ENCODE measurements at regions not wholly inside any gene's neighbourhood (a gene's known extent, or its start where the extent isn't known, plus 50 kb on each side); places are given as distances from the start of the nearest gene placed in this dataset.

DNA sequence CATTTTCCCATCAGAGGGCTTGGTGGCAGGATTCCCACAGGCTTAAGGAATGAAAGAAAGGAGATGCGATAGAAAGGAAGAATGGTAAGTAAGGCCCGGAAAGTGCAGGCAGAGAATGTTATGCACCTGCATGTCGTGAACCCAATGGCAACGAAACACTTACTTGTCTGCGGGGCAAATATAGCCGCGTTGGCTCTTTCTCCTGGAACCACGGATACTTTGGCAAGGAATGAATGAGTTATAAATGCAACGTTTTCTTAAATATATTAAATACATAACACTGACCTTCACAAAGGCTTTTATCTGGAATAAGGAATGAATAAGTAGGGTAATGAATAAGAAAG, 192.1 kb downstream of the KATNAL1 start:
- TF ChIP-seq, protein P1, sequence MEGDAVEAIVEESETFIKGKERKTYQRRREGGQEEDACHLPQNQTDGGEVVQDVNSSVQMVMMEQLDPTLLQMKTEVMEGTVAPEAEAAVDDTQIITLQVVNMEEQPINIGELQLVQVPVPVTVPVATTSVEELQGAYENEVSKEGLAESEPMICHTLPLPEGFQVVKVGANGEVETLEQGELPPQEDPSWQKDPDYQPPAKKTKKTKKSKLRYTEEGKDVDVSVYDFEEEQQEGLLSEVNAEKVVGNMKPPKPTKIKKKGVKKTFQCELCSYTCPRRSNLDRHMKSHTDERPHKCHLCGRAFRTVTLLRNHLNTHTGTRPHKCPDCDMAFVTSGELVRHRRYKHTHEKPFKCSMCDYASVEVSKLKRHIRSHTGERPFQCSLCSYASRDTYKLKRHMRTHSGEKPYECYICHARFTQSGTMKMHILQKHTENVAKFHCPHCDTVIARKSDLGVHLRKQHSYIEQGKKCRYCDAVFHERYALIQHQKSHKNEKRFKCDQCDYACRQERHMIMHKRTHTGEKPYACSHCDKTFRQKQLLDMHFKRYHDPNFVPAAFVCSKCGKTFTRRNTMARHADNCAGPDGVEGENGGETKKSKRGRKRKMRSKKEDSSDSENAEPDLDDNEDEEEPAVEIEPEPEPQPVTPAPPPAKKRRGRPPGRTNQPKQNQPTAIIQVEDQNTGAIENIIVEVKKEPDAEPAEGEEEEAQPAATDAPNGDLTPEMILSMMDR (IDR thresholded peaks at IDR 0.05 in 4 of 5, conservative IDR thresholded peaks at IDR 0.05 in 1 of 5): peak in 3 of 5 experiments; percentile 1 to 18 (median 7)
- TF ChIP-seq POLR2A (IDR thresholded peaks at IDR 0.05): no peak

Data from gastrocnemius medialis (tissue), 4 donors.